ENCODE measurements at regions not wholly inside any gene's neighbourhood (a gene's known extent, or its start where the extent isn't known, plus 50 kb on each side); places are given as distances from the start of the nearest gene placed in this dataset.

DNA sequence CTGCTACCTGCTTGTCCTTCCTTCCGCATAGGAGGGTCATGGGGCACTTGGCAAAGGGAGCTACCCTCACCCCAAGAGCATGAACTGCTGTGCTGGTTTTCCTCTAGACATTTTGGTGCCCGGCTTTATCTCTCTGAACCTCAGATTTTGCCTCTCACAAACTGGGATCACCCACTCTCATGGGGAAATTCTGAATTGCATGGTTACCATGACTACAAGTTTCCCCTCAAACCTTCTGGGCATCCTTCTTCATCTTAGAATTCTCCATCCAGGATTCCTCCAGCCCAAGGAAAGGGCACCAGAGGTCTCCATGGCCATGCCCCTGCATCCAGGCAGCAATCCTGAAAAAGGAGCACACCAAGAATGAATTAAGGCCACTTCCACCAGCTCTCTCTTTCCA, 180.1 kb upstream of the NECTIN1 start:
- no peak for TF ChIP-seq POLR2A (IDR thresholded peaks at IDR 0.05)
- TF ChIP-seq, protein P1, sequence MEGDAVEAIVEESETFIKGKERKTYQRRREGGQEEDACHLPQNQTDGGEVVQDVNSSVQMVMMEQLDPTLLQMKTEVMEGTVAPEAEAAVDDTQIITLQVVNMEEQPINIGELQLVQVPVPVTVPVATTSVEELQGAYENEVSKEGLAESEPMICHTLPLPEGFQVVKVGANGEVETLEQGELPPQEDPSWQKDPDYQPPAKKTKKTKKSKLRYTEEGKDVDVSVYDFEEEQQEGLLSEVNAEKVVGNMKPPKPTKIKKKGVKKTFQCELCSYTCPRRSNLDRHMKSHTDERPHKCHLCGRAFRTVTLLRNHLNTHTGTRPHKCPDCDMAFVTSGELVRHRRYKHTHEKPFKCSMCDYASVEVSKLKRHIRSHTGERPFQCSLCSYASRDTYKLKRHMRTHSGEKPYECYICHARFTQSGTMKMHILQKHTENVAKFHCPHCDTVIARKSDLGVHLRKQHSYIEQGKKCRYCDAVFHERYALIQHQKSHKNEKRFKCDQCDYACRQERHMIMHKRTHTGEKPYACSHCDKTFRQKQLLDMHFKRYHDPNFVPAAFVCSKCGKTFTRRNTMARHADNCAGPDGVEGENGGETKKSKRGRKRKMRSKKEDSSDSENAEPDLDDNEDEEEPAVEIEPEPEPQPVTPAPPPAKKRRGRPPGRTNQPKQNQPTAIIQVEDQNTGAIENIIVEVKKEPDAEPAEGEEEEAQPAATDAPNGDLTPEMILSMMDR (IDR thresholded peaks at IDR 0.05), result no peak
